Stimulated activated naive CD8-positive, alpha-beta T cell treated with anti-CD3 and anti-CD28 coated beads, Interleukin-15, amount 100 ng/mL, for 72 hours (primary cell): ENCODE measurements at regions not wholly inside any gene's neighbourhood (a gene's known extent, or its start where the extent isn't known, plus 50 kb on each side); places are given as distances from the start of the nearest gene placed in this dataset.
"Not testable (repeated sequence)": the region's sequence is repeated elsewhere in the genome, so short reads cannot be mapped to it uniquely, and the experiment has no call there.

Experiments
- ATAC-seq: fragments of 150-1000 bp; cut with Tn5 transposase; 2 replicates; pipeline ENCODE4 v1.10.0; 2021; ENCODE audit warnings: mild to moderate bottlenecking, moderate library complexity
- DNase-seq, 2 donors: peaks; one replicate each; pipeline ENCODE4 v3.0.0; 2021 to 2022
- H3K27ac Mint-ChIP-seq, 2 donors: one replicate each; pipeline ENCODE4 v1.8.0; 2022; ENCODE audit warnings: mild to moderate bottlenecking in 2 of 2, mixed read lengths in 2 of 2, moderate library complexity in 2 of 2
- H3K27me3 Mint-ChIP-seq: one replicate; pipeline ENCODE4 v1.8.0; 2022; ENCODE audit warnings: mixed read lengths
- H3K4me1 Mint-ChIP-seq: one replicate; pipeline ENCODE4 v1.8.0; 2022; ENCODE audit warnings: mild to moderate bottlenecking, mixed read lengths
- H3K4me3 Mint-ChIP-seq, 2 donors: one replicate each; pipeline ENCODE4 v1.8.0; 2022; ENCODE audit warnings: mild to moderate bottlenecking in 2 of 2, mixed read lengths in 2 of 2, moderate library complexity in 1 of 2
- H3K9me3 Mint-ChIP-seq, 2 donors: one replicate each; pipeline ENCODE4 v1.8.0; 2022; ENCODE audit warnings: mixed read lengths in 2 of 2

DNA sequence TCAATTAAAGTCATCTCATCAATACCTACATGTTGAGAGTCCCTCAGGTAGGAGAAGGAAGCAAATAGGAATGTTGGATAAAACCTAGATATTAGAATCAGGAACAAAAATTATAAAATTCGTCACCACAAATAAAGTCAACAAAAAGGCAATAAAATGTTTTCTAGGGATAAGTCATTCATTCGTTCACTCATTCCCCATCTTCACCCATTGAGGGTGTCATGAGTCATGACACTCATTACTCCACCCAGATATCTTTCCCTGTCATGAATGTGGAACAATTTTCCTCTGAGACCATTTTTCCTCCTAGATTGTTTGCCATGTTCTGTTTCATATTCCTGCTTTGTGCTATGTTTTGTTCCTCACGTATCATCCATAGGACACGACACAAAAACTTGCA is 50.9 kb upstream of the OLIG3 start:
- Mint-ChIP-seq H3K4me3 (no peak overlapping the region), H3K4me1 (peaks cover 14% of the 10 kb centered on the region), H3K27ac (no peak overlapping the region), H3K27me3 (no peaks in the 10 kb centered on the region), H3K9me3 (peaks cover 6 to 7% of the 10 kb centered on the region in 2 donors)
- DNase-seq = no peak
- ATAC-seq = no peak

DNA sequence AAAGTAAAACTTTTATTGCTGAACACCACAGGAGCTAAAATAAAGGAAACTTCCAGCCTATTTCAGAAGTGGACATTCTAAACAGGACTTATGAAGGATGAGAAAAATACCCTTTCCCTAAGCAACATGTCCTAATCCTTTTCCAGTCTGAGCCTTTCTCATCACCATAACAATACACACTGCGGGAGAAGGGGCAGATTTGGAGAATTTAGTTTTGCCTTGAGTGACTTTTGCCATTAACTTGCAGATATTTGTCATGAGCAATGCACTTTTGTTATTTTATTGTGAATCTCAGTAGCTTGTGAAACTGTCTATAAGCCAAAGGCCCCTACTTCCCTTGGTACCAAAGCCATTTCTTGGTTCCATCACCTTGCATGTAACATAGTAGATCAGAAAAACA is 53.0 kb upstream of the OLIG3 start:
- no peak overlapping the region for H3K4me3 Mint-ChIP-seq
- peaks cover 9% of the 10 kb centered on the region for H3K4me1 Mint-ChIP-seq
- no peak for ATAC-seq
- DNase-seq = no peak
- no peaks in the 10 kb centered on the region for H3K27me3 Mint-ChIP-seq
- peaks cover under 1% of the 10 kb centered on the region in 2 donors for H3K9me3 Mint-ChIP-seq
- H3K27ac Mint-ChIP-seq = no peak overlapping the region

DNA sequence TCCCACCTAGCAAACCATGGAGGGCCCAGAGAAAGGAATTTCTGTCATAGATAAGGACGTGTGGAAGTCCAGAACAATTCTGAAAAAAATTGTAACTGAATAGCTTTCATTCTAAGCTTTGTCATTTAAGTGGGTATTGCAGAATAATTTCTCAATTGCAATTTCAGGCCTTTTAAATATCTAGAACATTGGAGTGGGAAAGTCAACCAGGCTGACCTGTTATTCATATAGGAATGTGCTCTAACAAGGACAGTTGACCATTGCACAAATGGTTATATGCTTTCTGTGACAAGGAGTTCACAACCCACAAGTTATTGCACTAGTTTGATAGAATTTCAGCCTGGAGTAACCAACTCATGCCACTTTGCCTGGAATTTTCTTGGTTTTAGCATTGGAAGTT is 53.4 kb upstream of the OLIG3 start:
- Mint-ChIP-seq H3K4me1 (peaks cover 5% of the 10 kb centered on the region), H3K27ac (no peak overlapping the region), H3K4me3 (no peak overlapping the region), H3K9me3 (no peaks in the 10 kb centered on the region), H3K27me3 (no peaks in the 10 kb centered on the region)
- DNase-seq (no peak), ATAC-seq (no peak)

DNA sequence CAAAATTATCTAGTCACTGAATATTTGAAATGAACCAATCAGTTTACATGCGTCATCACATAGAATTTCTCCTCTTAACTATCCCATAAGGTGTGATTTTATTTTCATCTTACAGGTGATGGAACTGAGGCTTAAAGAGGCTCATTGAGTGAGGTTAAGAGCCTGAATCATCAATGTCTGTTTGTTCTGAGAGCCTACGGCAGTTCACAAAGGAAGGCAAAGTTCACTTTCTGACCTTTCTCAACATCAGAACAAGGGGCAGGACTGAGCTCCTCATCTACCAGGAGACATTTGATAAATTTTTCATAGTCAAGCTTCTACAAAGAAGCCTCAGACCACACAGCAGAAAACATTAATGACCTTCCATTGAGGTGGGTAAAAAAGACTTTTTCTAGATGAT is 54.9 kb upstream of the OLIG3 start:
- Mint-ChIP-seq H3K27me3 (no peaks in the 10 kb centered on the region), H3K27ac (no peak overlapping the region), H3K9me3 (no peaks in the 10 kb centered on the region), H3K4me1 (no peaks in the 10 kb centered on the region), H3K4me3 (no peak overlapping the region)
- no peak for ATAC-seq
- no peak for DNase-seq

DNA sequence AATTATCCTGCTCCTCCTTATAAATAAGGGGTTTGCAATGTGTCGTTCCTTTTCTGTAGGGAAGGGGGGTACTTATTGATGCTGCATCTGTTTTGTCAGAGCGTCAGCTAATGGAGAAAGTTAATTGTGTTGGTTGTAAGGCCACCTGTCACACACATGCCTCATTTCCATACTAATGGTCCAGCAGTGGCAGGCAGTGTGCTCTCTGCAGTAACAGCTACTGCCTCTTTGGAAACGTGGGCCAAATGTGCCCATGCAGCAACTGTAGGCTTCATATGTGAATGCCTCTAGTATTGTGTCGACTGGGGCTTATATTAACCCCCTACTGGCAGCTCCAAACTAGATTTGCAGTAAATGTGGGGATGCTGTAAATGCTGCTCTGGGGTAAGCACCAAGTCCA is 56.3 kb upstream of the OLIG3 start:
- H3K27me3 Mint-ChIP-seq = no peaks in the 10 kb centered on the region
- H3K27ac Mint-ChIP-seq = no peak overlapping the region
- no peaks in the 10 kb centered on the region for H3K9me3 Mint-ChIP-seq
- DNase-seq = no peak
- ATAC-seq = no peak
- no peaks in the 10 kb centered on the region for H3K4me1 Mint-ChIP-seq
- no peak overlapping the region for H3K4me3 Mint-ChIP-seq

DNA sequence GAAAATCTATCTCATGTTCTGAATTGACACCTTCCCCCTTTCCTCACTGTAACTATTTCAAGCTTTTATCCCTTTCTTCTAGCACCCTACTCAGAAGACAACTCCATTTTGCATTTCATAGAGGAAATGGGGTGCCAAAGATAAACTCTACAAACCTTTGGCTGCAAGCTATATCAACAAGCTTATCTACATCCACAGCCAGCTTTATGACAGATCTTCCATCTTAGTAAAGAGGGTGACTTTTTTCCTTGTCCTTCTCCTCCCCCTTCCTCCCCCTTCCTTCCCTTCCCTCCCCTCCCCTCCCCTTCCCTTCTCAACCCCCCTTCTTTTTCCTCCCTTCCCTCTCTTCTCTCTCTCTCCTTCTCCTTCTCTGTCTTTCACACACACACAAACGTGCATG is 58.0 kb upstream of the OLIG3 start:
- Mint-ChIP-seq H3K9me3 (peaks cover 0 to 7% of the 10 kb centered on the region in 2 donors), H3K4me3 (no peak overlapping the region), H3K4me1 (no peaks in the 10 kb centered on the region), H3K27me3 (no peaks in the 10 kb centered on the region), H3K27ac (no peak overlapping the region)
- DNase-seq = no peak
- ATAC-seq = no peak

DNA sequence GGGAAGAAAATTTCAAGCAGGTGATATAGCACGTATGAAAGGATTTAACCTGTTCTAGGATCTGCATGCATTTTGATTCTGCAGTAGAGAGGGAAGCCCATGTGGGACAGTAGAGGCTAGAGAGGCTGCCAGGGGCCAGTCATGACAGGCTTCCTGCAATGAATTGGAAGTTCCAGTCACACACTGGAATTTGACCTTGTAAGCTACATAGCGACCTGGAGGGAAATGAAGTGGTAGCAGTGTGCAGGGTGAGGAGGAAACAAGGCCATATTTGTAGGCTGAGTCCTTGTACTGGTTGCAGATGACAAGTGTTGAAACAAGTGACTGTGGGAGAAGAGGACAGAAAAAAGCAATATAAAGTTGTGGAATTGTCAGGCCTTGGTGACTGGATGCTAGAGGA is 58.6 kb upstream of the OLIG3 start:
- H3K27me3 Mint-ChIP-seq = no peaks in the 10 kb centered on the region
- peaks cover 0 to 7% of the 10 kb centered on the region in 2 donors for H3K9me3 Mint-ChIP-seq
- ATAC-seq (no peak), DNase-seq (no peak)
- no peak overlapping the region for H3K4me3 Mint-ChIP-seq
- H3K27ac Mint-ChIP-seq = no peak overlapping the region
- no peaks in the 10 kb centered on the region for H3K4me1 Mint-ChIP-seq

DNA sequence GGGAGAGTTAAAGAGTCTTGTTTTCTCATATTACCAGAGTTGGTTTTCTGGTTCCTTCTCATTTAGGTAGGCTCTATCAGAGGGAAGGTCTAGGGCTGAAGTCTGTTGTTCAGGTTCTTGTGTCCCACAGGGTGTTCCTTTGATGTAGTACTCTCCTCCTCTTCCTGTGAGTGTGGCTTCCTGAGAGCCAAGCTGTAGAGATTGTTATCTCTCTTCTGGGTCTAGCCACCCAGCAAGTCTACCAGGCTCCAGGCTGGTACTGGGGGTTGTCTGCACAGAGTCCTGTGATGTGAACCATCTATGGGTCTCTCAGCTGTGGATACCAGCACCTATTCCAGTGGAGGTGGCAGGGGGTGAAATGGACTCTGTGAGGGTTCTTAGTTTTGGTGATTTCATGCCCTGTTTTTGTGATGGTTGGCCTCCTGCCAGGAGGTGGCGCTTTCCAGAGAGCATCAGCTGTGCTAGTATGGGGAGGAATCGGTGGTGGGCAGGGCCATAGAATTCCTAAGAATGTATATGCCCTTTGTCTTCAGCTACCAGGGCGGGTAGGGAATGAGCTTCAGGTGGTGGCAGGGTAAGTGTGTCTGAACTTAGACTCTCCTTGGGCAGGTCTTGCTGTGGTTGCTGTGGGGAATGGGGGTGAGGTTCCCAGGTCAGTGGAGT is 65.5 kb upstream of the OLIG3 start:
- DNase-seq, ATAC-seq: not testable (repeated sequence)
- H3K4me3 Mint-ChIP-seq = peak overlapping the region in 1 of 2 donors; percentile 38

DNA sequence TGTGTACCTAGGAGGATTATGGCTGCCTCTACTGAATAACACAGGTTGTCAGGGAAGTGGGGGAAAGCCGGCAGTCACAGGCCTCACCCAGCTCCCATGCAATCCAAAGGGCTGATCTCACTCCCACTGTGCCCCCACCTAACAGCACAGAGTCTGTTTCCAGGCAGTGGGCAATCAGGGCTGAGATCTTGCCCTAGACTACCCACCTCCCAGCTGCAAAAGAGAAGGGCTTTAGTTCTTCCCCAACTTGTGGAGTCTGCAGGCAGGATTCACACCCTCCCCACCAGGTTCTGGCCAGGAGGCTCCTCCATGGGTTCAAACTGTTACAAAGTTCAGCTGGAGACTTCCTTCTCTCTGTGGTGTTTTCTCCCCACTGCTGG is 66.0 kb upstream of the OLIG3 start:
- Mint-ChIP-seq H3K4me3 (no peak overlapping the region), H3K27ac (peak overlapping the region in 1 of 2 donors; percentile 61), H3K4me1 (peaks cover 21% of the 10 kb centered on the region), H3K9me3 (peaks cover 19 to 25% of the 10 kb centered on the region in 2 donors), H3K27me3 (no peaks in the 10 kb centered on the region)
- ATAC-seq = no peak
- no peak for DNase-seq

More for the DNA sequence above, 65.5 kb upstream of the OLIG3 start:
- H3K27me3 Mint-ChIP-seq = not testable (repeated sequence)
- Mint-ChIP-seq H3K27ac (peak overlapping the region; percentile 24 to 61), H3K4me1 (peaks cover 21% of the 10 kb centered on the region), H3K9me3 (peaks cover 19 to 25% of the 10 kb centered on the region in 2 donors)

DNA sequence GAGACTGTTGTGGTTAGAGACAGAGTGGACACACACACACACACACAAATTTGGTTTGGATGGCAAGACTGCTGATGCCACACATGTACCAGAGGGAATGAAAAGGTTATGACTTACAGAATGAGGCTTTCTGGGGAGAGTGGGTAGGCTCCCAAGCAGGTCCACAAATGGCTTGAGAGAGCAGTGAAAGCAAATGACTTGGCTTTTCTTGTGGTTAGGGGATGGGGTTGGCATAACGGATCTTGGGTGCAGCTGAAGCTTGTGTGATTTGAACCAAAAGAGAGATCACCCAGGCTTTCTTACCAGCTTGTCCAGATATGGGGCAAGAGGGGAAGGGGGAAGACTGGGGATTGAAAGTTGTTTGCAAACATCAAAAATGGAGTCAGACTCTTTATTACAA is 73.9 kb upstream of the OLIG3 start:
- peak overlapping the region in 1 of 2 donors; percentile 79 for H3K27ac Mint-ChIP-seq
- DNase-seq (no peak), ATAC-seq (no peak)
- H3K4me1 Mint-ChIP-seq = no peaks in the 10 kb centered on the region
- H3K27me3 Mint-ChIP-seq = no peaks in the 10 kb centered on the region
- H3K9me3 Mint-ChIP-seq = peaks cover 4 to 13% of the 10 kb centered on the region in 2 donors
- H3K4me3 Mint-ChIP-seq = no peak overlapping the region

DNA sequence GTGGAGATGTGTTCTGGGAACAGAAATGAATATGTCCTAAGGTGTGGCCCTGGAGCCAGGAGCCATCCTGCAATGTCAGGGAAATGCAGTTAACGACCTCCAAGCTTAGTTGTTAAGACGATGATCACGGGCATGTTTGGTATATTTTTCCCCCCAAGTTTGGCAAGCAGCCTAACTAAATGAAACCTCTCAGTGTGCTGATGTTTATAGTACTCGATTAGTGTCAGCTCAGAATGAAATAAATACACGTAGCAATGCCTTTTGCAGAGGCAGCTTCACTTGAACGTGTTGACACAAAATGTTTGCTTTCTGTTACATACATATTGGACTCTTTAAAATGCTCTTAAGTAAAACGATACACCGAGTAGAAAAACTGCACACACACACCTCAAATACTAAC is 76.2 kb upstream of the OLIG3 start:
- ATAC-seq = no peak
- Mint-ChIP-seq H3K27ac (no peak overlapping the region), H3K4me1 (no peaks in the 10 kb centered on the region), H3K27me3 (no peaks in the 10 kb centered on the region), H3K4me3 (no peak overlapping the region), H3K9me3 (peaks cover 0 to 9% of the 10 kb centered on the region in 2 donors)
- DNase-seq = no peak

DNA sequence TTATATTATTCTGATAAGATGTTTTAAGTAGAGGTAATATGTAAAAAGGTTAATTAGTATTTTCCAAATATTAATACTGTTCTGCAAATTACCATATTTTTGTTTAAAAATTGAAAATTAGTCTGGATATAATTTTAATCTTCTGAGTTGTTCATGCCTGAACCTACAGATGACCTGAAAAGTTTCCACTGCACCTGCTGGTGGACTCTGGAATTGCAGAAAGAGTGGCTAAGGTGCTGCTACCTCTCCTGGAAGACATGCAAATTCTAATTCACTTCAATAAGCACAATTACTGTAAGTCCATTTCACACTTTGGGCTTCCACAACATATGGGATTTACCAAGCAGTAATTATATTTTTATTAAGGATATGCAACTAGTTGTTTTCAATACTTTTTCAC is 77.7 kb upstream of the OLIG3 start:
- Mint-ChIP-seq H3K9me3 (peaks cover 0 to 6% of the 10 kb centered on the region in 2 donors), H3K4me3 (no peak overlapping the region), H3K27me3 (no peaks in the 10 kb centered on the region), H3K4me1 (no peaks in the 10 kb centered on the region), H3K27ac (no peak overlapping the region)
- peak; percentile 48 for ATAC-seq
- DNase-seq = peak; percentile 33 to 52

DNA sequence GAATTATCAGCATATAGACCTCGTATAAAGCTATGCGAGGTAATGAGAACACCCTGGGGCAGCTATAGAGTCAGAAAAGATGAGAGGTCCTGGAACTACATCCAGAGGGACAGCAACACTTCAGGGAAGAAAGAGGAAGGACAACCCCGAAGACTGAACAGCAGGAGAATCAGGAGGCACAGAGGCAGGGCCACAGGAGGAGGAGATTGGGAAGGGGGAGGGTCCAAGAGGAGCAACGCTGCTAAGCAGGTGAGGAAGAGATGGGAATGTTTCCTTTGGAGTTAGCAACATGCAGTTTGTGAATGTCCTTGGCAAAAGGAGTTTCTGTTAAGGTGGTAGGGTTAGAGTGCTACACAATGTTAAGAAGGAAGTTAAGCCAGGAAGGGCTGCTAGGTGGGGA is 79.5 kb upstream of the OLIG3 start:
- no peak for ATAC-seq
- H3K27ac Mint-ChIP-seq = no peak overlapping the region
- H3K4me3 Mint-ChIP-seq = no peak overlapping the region

DNA sequence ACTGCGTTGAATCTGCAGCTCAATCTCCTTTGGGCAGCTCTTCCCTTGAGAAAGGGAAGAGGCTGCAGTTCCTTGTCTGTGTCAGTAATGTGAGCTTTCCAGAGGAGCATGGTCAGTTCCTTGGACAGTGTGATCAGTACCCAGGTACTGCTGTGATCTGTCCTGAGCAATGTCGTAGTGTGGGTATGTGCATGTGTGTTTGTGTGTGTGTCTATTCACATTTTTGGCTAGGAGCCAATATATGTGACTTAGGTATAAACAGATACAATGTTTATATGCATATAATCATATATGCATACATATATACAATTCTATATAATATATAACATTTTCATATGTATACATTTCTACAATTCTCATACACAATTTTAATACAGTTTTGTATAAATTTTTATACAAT is 85.4 kb upstream of the OLIG3 start:
- Mint-ChIP-seq H3K9me3 (no peaks in the 10 kb centered on the region), H3K4me3 (no peak overlapping the region)
- no peak for DNase-seq

More for the DNA sequence above, 79.5 kb upstream of the OLIG3 start:
- Mint-ChIP-seq H3K27me3 (no peaks in the 10 kb centered on the region), H3K4me1 (no peaks in the 10 kb centered on the region), H3K9me3 (no peaks in the 10 kb centered on the region)
- DNase-seq = no peak

DNA sequence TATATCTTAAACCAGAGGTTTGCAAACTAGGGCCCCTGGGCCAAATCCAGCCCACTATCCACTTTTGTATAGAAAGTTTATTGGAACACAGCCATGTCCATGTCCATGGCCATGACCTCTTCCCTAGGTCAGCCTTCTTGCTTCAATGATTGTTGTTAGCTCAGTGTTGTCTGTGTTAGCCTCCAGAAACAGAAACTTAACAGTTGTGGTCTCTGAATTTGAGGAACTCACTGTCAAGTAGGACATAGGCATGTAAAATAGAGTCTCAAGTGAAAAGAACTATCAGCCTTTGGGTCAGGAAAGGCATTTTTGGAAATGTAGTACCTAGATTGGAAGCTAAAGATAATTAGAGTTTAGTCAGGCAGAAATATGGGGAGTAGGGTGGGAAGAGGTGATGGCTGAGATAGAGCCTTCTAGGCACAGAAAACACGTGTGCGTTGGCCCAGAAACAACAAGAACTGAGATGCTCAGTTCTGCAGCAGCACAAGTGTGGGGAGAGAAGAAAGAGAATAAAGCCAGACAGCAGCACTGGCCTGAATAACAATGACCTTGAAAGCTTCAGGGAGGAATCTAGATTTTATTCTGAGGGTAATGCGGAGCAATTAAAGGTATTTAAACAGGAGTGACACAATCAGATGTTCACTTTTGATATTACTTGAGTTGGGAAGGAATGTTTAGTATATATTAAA is 87.0 kb upstream of the OLIG3 start:
- Mint-ChIP-seq H3K27ac (no peak overlapping the region), H3K4me3 (no peak overlapping the region), H3K27me3 (no peaks in the 10 kb centered on the region), H3K9me3 (no peaks in the 10 kb centered on the region), H3K4me1 (no peaks in the 10 kb centered on the region)
- DNase-seq = no peak
- ATAC-seq = no peak

More for the DNA sequence above, 85.4 kb upstream of the OLIG3 start:
- H3K27me3 Mint-ChIP-seq = no peaks in the 10 kb centered on the region
- H3K27ac Mint-ChIP-seq = no peak overlapping the region
- H3K4me1 Mint-ChIP-seq = no peaks in the 10 kb centered on the region
- no peak for ATAC-seq

DNA sequence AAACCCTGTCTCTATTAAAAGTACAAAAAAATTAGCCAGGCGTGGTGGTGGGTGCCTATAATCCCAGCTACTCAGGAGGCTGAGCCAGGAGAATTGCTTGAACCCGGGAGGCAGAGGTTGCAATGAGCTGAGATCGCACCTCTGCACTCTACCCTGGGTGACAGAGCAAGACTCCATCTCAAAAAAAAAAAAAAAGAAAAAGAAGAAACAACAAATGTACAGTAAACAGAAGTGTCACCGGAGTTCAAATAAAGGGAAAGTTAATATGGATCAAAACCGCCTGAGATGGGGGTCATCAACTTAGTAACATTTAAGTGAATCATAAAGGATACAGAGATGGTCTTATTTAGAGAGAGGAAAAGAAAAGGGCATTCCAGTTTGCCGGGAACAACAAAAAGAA is 89.3 kb upstream of the OLIG3 start:
- H3K27ac Mint-ChIP-seq = not testable (repeated sequence)

More for the DNA sequence above, 89.3 kb upstream of the OLIG3 start:
- H3K4me1 Mint-ChIP-seq, H3K4me3 Mint-ChIP-seq, H3K27me3 Mint-ChIP-seq, DNase-seq, ATAC-seq, H3K9me3 Mint-ChIP-seq: not testable (repeated sequence)
